HG03103 (cell line): ENCODE measurements at regions not wholly inside any gene's neighbourhood (a gene's known extent, or its start where the extent isn't known, plus 50 kb on each side); places are given as distances from the start of the nearest gene placed in this dataset.
"Not testable (repeated sequence)": the region's sequence is repeated elsewhere in the genome, so short reads cannot be mapped to it uniquely, and the experiment has no call there.

Experiments used
- ATAC-seq: cut with Tn5 transposase; IDR thresholded peaks from one replicate; pipeline ENCODE4 v1.9.1; 2021; ENCODE audit warnings: low read depth; ENCODE audit not compliant: unreplicated experiment

- ATAC-seq: no peak
Measured at GRCh38 chr3:66629150-66629981, 128.5 kb upstream of the LRIG1 start.

- ATAC-seq: no peak
Measured at GRCh38 chr3:66629982-66630368, 129.2 kb upstream of the LRIG1 start.

- no peak for ATAC-seq
Measured at GRCh38 chr3:66633402-66634381, 132.9 kb upstream of the LRIG1 start.

- peak; percentile 70 for ATAC-seq
Measured at GRCh38 chr3:66638717-66639116, 137.9 kb upstream of the LRIG1 start.

- no peak for ATAC-seq
Measured at GRCh38 chr3:66639809-66640356, 139.1 kb upstream of the LRIG1 start.

- no peak for ATAC-seq
Measured at GRCh38 chr3:66642019-66642418, 141.2 kb upstream of the LRIG1 start.

GRCh38 chr3:66642484-66642883 lies 141.7 kb upstream of the LRIG1 start:
- ATAC-seq: no peak

- no peak for ATAC-seq
Measured at GRCh38 chr3:66644549-66644948, 143.7 kb upstream of the LRIG1 start.

- no peak for ATAC-seq
Measured at GRCh38 chr3:66648975-66649374, 148.2 kb upstream of the LRIG1 start.

GRCh38 chr3:66651520-66651919 lies 150.7 kb upstream of the LRIG1 start:
- ATAC-seq: not testable (repeated sequence)

GRCh38 chr3:66652100-66652499 lies 151.3 kb upstream of the LRIG1 start:
- ATAC-seq: not testable (repeated sequence)

- ATAC-seq: no peak
Measured at GRCh38 chr3:66655044-66655443, 154.2 kb upstream of the LRIG1 start.

GRCh38 chr3:66655671-66656070 lies 154.8 kb upstream of the LRIG1 start:
- ATAC-seq: no peak

- no peak for ATAC-seq
Measured at GRCh38 chr3:66656609-66657008, 155.8 kb upstream of the LRIG1 start.

GRCh38 chr3:66659056-66659455 lies 158.2 kb upstream of the LRIG1 start:
- no peak for ATAC-seq

GRCh38 chr3:66661628-66662027 lies 160.8 kb upstream of the LRIG1 start:
- ATAC-seq: no peak

- ATAC-seq: no peak
Measured at GRCh38 chr3:66662894-66663293, 162.1 kb upstream of the LRIG1 start.

- ATAC-seq: no peak
Measured at GRCh38 chr3:66665021-66665695, 164.3 kb upstream of the LRIG1 start.

GRCh38 chr3:66666362-66666761 lies 165.5 kb upstream of the LRIG1 start:
- no peak for ATAC-seq

- no peak for ATAC-seq
Measured at GRCh38 chr3:66667263-66667662, 166.4 kb upstream of the LRIG1 start.

- ATAC-seq: no peak
Measured at GRCh38 chr3:66671291-66671690, 170.5 kb upstream of the LRIG1 start.
